ENCODE measurements at regions not wholly inside any gene's neighbourhood (a gene's known extent, or its start where the extent isn't known, plus 50 kb on each side); places are given as distances from the start of the nearest gene placed in this dataset.

- TF ChIP-seq CTCF (IDR thresholded peaks at IDR 0.05 in 8 of 11, conservative IDR thresholded peaks at IDR 0.05 in 3 of 11) (no peak), POLR2AphosphoS5 (IDR thresholded peaks at IDR 0.05) (no peak), POLR2A (IDR thresholded peaks at IDR 0.05) (no peak)
Measured at GRCh38 chr13:84470528-84470927, 588.3 kb upstream of the SLITRK1 start.
